ENCODE measurements at regions not wholly inside any gene's neighbourhood (a gene's known extent, or its start where the extent isn't known, plus 50 kb on each side); places are given as distances from the start of the nearest gene placed in this dataset.

DNA sequence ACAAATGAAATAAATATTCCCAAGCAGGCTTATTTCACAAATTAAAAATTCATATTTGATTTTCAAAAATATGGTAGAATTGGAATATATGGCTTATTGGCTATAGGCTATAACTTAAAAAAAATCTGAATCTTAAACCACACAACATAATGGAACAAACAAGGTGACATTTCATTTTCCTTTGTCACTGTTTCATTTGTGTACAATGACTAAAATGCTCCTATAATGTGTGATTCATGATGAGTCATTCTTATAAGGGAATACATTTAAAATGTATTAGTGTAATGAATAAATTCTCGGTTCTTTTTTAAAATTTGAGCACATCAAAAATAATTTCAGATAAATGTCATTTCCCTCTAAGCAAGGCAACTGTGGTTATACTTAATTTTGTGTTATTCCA lies 148.0 kb upstream of the ANK3 start:
- DNase-seq, result no peak
- ChIA-PET CTCF (no interaction called here), POLR2A (no interaction called here)
- no peak overlapping the region for H3K4me3 ChIP-seq (ENCODE audit: control insufficient read depth in 1 of 7, extremely low read depth in 1 of 7, insufficient read depth in 4 of 7, low read depth in 2 of 7, low read length in 6 of 7)
- no CpG with 5 or more reads among the region's 1 CpG for WGBS (ENCODE audit: insufficient coverage)
- H3K9me3 ChIP-seq (ENCODE audit: control extremely low read depth in 1 of 5, control insufficient read depth in 4 of 5, insufficient read depth in 2 of 5, low read depth in 1 of 5, low read length in 4 of 5), result no peaks in the 10 kb centered on the region
- H3K27ac ChIP-seq (ENCODE audit: insufficient read depth in 1 of 2, low read depth in 1 of 2, low read length in 2 of 2, poor library complexity in 1 of 2, severe bottlenecking in 2 of 2), result no peak overlapping the region
- H3K27me3 ChIP-seq (replicated peaks in 2 of 5; ENCODE audit: control insufficient read depth in 4 of 5, insufficient read depth in 5 of 5, low read length in 4 of 5), result no peaks in the 10 kb centered on the region
- no peaks in the 10 kb centered on the region for H3K36me3 ChIP-seq (ENCODE audit: control insufficient read depth in 4 of 4, insufficient read depth in 4 of 4, low read length in 3 of 4)
- H3K4me1 ChIP-seq (ENCODE audit: control extremely low read depth in 1 of 4, control insufficient read depth in 4 of 4, insufficient read depth in 4 of 4, low read length in 3 of 4), result no peaks in the 10 kb centered on the region

DNA sequence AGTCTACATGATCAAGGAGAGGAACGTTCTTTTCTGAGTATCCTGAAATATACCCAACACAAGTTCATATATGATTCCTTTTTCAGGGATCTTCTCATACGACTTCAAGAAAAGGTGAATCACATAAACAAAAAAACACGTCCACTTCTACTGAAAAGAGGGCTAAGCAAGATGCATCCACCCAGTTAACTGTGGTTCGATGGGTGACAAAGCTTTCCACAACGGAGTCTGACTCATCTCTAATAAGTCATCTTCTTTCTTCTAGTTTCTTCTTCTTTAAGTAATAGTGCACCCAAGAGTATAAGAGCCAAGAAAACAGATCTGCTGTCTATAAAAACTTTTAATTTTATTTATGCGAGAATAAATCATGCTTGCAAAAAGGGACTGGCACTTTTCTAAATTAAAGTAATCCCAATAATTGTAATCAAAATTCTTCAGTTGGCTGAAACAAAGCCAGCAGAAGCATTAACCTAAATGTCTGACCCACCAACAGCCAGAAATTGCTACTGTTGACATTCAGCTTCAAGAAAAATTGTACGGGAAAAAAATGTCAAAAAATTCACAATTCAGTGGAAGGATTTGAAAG lies 146.9 kb upstream of the ANK3 start:
- no peak overlapping the region for H3K27ac ChIP-seq (ENCODE audit: insufficient read depth in 1 of 2, low read depth in 1 of 2, low read length in 2 of 2, poor library complexity in 1 of 2, severe bottlenecking in 2 of 2)
- DNase-seq, result no peak
- no peaks in the 10 kb centered on the region for H3K27me3 ChIP-seq (replicated peaks in 2 of 5; ENCODE audit: control insufficient read depth in 4 of 5, insufficient read depth in 5 of 5, low read length in 4 of 5)
- no peaks in the 10 kb centered on the region for H3K4me1 ChIP-seq (ENCODE audit: control extremely low read depth in 1 of 4, control insufficient read depth in 4 of 4, insufficient read depth in 4 of 4, low read length in 3 of 4)
- no peaks in the 10 kb centered on the region for H3K9me3 ChIP-seq (ENCODE audit: control extremely low read depth in 1 of 5, control insufficient read depth in 4 of 5, insufficient read depth in 2 of 5, low read depth in 1 of 5, low read length in 4 of 5)
- ChIA-PET POLR2A (no interaction called here), CTCF (no interaction called here)
- WGBS (ENCODE audit: insufficient coverage), result 97% methylated on average over 6 of the region's 7 CpGs
- no peak overlapping the region for H3K4me3 ChIP-seq (ENCODE audit: control insufficient read depth in 1 of 7, extremely low read depth in 1 of 7, insufficient read depth in 4 of 7, low read depth in 2 of 7, low read length in 6 of 7)
- no peaks in the 10 kb centered on the region for H3K36me3 ChIP-seq (ENCODE audit: control insufficient read depth in 4 of 4, insufficient read depth in 4 of 4, low read length in 3 of 4)

DNA sequence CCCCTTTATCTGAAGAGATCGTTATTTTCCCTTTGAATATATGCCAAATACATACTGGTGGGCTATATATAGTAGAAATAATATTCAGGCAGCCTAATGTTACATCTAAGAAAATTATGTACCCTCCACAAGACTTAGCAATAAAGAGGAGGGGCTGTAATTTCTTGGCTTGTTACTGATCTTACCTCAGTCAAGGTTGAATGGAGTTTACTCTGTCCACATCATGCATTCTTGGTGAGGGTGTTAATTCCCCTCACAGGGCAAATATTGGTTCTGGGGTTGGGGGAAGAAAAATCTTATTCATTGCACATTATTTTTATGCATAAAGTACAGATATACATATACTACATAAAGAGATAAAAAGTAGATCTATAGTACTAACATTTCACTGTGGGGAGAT lies 145.8 kb upstream of the ANK3 start:
- WGBS (ENCODE audit: insufficient coverage), result no CpG with 5 or more reads among the region's 1 CpG
- H3K27ac ChIP-seq (ENCODE audit: insufficient read depth in 1 of 2, low read depth in 1 of 2, low read length in 2 of 2, poor library complexity in 1 of 2, severe bottlenecking in 2 of 2), result no peak overlapping the region
- H3K36me3 ChIP-seq (ENCODE audit: control insufficient read depth in 4 of 4, insufficient read depth in 4 of 4, low read length in 3 of 4), result no peaks in the 10 kb centered on the region
- H3K4me1 ChIP-seq (ENCODE audit: control extremely low read depth in 1 of 4, control insufficient read depth in 4 of 4, insufficient read depth in 4 of 4, low read length in 3 of 4), result no peaks in the 10 kb centered on the region
- H3K4me3 ChIP-seq (ENCODE audit: control insufficient read depth in 1 of 7, extremely low read depth in 1 of 7, insufficient read depth in 4 of 7, low read depth in 2 of 7, low read length in 6 of 7), result no peak overlapping the region
- POLR2A ChIA-PET, result no interaction called here
- no peak for DNase-seq
- H3K27me3 ChIP-seq (replicated peaks in 2 of 5; ENCODE audit: control insufficient read depth in 4 of 5, insufficient read depth in 5 of 5, low read length in 4 of 5), result no peaks in the 10 kb centered on the region
- CTCF ChIA-PET, result no interaction called here
- H3K9me3 ChIP-seq (ENCODE audit: control extremely low read depth in 1 of 5, control insufficient read depth in 4 of 5, insufficient read depth in 2 of 5, low read depth in 1 of 5, low read length in 4 of 5), result no peaks in the 10 kb centered on the region

DNA sequence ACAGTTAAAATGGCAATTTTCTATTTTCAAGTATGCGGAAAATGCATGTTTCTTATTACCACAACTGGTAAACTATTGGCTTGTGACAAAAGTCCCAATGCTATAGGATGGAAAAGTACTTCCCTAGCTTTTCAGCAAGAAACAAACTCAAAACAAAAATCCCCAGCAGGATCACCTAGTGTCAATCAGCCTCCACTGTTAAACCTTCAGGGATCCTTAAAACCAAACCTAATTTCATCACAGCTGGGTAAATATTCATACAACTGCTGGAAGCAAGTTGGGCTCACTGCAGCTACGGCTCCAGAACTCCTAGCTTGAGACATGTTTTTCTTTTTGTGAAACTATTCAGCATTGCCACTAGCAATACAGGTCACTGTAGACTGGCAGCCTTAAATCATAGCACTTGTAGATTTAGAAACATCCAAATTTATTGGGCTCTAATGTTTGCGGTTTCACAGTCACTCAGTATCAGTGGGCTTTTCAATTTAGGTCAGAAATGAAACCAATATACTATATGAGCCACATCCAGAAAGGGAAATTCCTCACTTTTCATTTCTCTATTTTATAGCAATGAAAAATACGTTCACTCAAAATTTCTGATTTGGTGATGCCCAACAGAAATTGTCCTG lies 145.2 kb upstream of the ANK3 start:
- no peak overlapping the region for H3K27ac ChIP-seq (ENCODE audit: insufficient read depth in 1 of 2, low read depth in 1 of 2, low read length in 2 of 2, poor library complexity in 1 of 2, severe bottlenecking in 2 of 2)
- H3K36me3 ChIP-seq (ENCODE audit: control insufficient read depth in 4 of 4, insufficient read depth in 4 of 4, low read length in 3 of 4), result no peaks in the 10 kb centered on the region
- H3K4me3 ChIP-seq (ENCODE audit: control insufficient read depth in 1 of 7, extremely low read depth in 1 of 7, insufficient read depth in 4 of 7, low read depth in 2 of 7, low read length in 6 of 7), result no peak overlapping the region
- no peaks in the 10 kb centered on the region for H3K9me3 ChIP-seq (ENCODE audit: control extremely low read depth in 1 of 5, control insufficient read depth in 4 of 5, insufficient read depth in 2 of 5, low read depth in 1 of 5, low read length in 4 of 5)
- no peak for DNase-seq
- ChIA-PET POLR2A (no interaction called here), CTCF (no interaction called here)
- H3K4me1 ChIP-seq (ENCODE audit: control extremely low read depth in 1 of 4, control insufficient read depth in 4 of 4, insufficient read depth in 4 of 4, low read length in 3 of 4), result no peaks in the 10 kb centered on the region
- 82% methylated on average over 4 of the region's 4 CpGs for WGBS (ENCODE audit: insufficient coverage)
- H3K27me3 ChIP-seq (replicated peaks in 2 of 5; ENCODE audit: control insufficient read depth in 4 of 5, insufficient read depth in 5 of 5, low read length in 4 of 5), result no peaks in the 10 kb centered on the region

DNA sequence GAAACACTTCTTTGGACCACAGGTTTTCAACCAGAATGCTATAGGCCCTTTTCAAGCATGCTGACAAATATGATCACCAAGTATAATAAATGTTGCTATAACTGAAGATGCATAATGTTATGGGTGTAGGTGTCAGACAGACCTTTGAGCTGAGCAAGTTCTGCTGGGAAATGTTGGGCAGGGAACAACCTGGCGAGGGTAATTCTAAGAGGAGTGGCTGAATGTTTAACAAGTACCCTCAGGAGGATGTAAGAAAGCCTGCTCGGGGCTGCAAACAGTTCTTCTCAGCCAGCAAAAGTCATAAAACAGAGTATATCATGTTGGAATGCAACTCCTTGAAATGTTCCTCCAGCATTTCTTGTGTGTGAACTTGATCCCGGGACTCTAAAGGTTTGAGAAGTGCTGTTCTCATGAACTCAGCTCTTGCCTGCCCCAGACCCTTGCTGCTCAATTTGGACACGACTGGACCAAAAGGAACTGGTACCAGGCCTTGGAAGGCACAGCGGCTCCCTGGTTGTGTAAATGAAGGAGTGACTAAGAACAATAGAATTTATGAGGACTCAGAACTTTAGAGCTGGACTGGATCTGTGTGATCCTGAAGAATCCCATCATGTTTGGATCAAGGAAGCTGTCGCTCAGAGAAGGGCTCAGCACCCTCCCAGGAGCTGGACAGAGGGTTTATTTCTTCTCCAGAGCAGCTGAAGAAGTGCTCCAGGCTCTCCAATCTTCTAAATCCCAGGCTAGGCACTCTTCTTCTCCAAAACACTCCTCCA lies 143.2 kb upstream of the ANK3 start:
- ChIA-PET POLR2A (no interaction called here), CTCF (interaction anchor here (1.0 kb wide), 1 partner anchor 86 kb away, joined by 3 read pairs; no protein-coding TSS in a partner anchor)
- Histone ChIP-seq H3K4me1 (ENCODE audit: control extremely low read depth in 1 of 4, control insufficient read depth in 4 of 4, insufficient read depth in 4 of 4, low read length in 3 of 4) (no peaks in the 10 kb centered on the region), H3K27ac (ENCODE audit: insufficient read depth in 1 of 2, low read depth in 1 of 2, low read length in 2 of 2, poor library complexity in 1 of 2, severe bottlenecking in 2 of 2) (no peak overlapping the region), H3K36me3 (ENCODE audit: control insufficient read depth in 4 of 4, insufficient read depth in 4 of 4, low read length in 3 of 4) (no peaks in the 10 kb centered on the region), H3K4me3 (ENCODE audit: control insufficient read depth in 1 of 7, extremely low read depth in 1 of 7, insufficient read depth in 4 of 7, low read depth in 2 of 7, low read length in 6 of 7) (no peak overlapping the region), H3K27me3 (replicated peaks in 2 of 5; ENCODE audit: control insufficient read depth in 4 of 5, insufficient read depth in 5 of 5, low read length in 4 of 5) (no peaks in the 10 kb centered on the region), H3K9me3 (ENCODE audit: control extremely low read depth in 1 of 5, control insufficient read depth in 4 of 5, insufficient read depth in 2 of 5, low read depth in 1 of 5, low read length in 4 of 5) (no peaks in the 10 kb centered on the region)
- WGBS (ENCODE audit: insufficient coverage), result 82% methylated on average over 6 of the region's 6 CpGs
- DNase-seq, result no peak

DNA sequence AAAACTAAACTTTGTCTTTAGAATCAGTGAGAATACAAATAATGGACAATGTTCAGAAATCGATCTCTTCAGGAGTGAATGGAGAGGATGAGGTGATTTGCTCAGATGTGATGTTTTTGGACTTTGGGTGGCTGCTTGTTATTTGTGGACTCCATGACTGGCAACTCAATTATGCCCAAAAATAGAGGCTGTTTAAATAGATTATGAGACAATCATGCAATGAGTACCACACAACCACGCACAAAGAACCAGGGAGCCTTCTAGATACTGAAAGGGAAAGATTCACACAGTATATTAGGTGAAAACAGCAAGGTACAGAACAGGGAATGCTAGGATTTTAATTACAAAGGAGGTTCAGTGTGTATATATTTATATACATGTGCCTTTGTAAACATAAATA lies 141.3 kb upstream of the ANK3 start:
- CTCF ChIA-PET, result no interaction called here
- Histone ChIP-seq H3K9me3 (ENCODE audit: control extremely low read depth in 1 of 5, control insufficient read depth in 4 of 5, insufficient read depth in 2 of 5, low read depth in 1 of 5, low read length in 4 of 5) (no peaks in the 10 kb centered on the region), H3K4me1 (ENCODE audit: control extremely low read depth in 1 of 4, control insufficient read depth in 4 of 4, insufficient read depth in 4 of 4, low read length in 3 of 4) (no peaks in the 10 kb centered on the region), H3K36me3 (ENCODE audit: control insufficient read depth in 4 of 4, insufficient read depth in 4 of 4, low read length in 3 of 4) (no peaks in the 10 kb centered on the region), H3K27me3 (replicated peaks in 2 of 5; ENCODE audit: control insufficient read depth in 4 of 5, insufficient read depth in 5 of 5, low read length in 4 of 5) (no peaks in the 10 kb centered on the region), H3K4me3 (ENCODE audit: control insufficient read depth in 1 of 7, extremely low read depth in 1 of 7, insufficient read depth in 4 of 7, low read depth in 2 of 7, low read length in 6 of 7) (no peak overlapping the region), H3K27ac (ENCODE audit: insufficient read depth in 1 of 2, low read depth in 1 of 2, low read length in 2 of 2, poor library complexity in 1 of 2, severe bottlenecking in 2 of 2) (no peak overlapping the region)
- 100% methylated on average over 1 of the region's 2 CpGs for WGBS (ENCODE audit: insufficient coverage)
- no peak for DNase-seq
- POLR2A ChIA-PET, result no interaction called here

DNA sequence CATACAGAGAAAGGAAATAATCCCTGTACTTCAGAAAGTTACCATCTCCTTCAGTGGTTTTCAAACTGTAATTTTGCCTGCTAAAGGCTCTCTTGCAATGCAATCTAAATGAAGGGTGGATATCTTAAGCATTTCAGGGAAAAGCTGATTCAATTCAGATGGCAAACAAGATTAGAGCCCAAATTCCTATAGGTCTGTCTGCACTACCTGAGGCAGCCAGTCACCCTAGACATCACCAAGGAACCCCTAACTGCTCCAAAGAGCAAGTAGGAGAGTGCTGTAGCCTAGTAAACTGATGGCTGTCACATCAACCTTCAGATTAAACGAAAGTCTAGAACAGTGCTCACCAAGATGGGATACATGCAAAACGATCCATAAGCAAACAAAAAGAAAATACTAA lies 138.0 kb upstream of the ANK3 start:
- WGBS (ENCODE audit: insufficient coverage), result no CpG with 5 or more reads among the region's 2 CpGs
- ChIA-PET POLR2A (no interaction called here), CTCF (no interaction called here)
- Histone ChIP-seq H3K4me1 (ENCODE audit: control extremely low read depth in 1 of 4, control insufficient read depth in 4 of 4, insufficient read depth in 4 of 4, low read length in 3 of 4) (no peaks in the 10 kb centered on the region), H3K27ac (ENCODE audit: insufficient read depth in 1 of 2, low read depth in 1 of 2, low read length in 2 of 2, poor library complexity in 1 of 2, severe bottlenecking in 2 of 2) (no peak overlapping the region), H3K27me3 (replicated peaks in 2 of 5; ENCODE audit: control insufficient read depth in 4 of 5, insufficient read depth in 5 of 5, low read length in 4 of 5) (no peaks in the 10 kb centered on the region), H3K36me3 (ENCODE audit: control insufficient read depth in 4 of 4, insufficient read depth in 4 of 4, low read length in 3 of 4) (no peaks in the 10 kb centered on the region), H3K9me3 (ENCODE audit: control extremely low read depth in 1 of 5, control insufficient read depth in 4 of 5, insufficient read depth in 2 of 5, low read depth in 1 of 5, low read length in 4 of 5) (peaks cover 0 to 3% (median 0%) of the 10 kb centered on the region in 5 experiments), H3K4me3 (ENCODE audit: control insufficient read depth in 1 of 7, extremely low read depth in 1 of 7, insufficient read depth in 4 of 7, low read depth in 2 of 7, low read length in 6 of 7) (no peak overlapping the region)
- no peak for DNase-seq

All from common myeloid progenitor, CD34-positive (primary cell).